Mesenchymal stem cell (in vitro differentiated cells and primary cell): ENCODE measurements at regions not wholly inside any gene's neighbourhood (a gene's known extent, or its start where the extent isn't known, plus 50 kb on each side); places are given as distances from the start of the nearest gene placed in this dataset.

Experiments used
- DNase-seq: peaks from one replicate; pipeline ENCODE4 v3.0.0-alpha.2; 2013
- H2AFZ ChIP-seq: one replicate; pipeline ENCODE4 v1.6.1; 2013; ENCODE audit warnings: low read depth, mild to moderate bottlenecking, control low read depth, inconsistent platforms, low read length, moderate library complexity
- H2AK5ac ChIP-seq: 2 replicates; pipeline ENCODE4 v1.6.1; 2013; ENCODE audit warnings: low read length, moderate library complexity, mild to moderate bottlenecking, inconsistent platforms; ENCODE audit not compliant: severe bottlenecking
- H2BK120ac ChIP-seq: one replicate; pipeline ENCODE4 v1.6.1; 2013; ENCODE audit warnings: low read depth, mild to moderate bottlenecking, inconsistent platforms, low read length, moderate library complexity
- H2BK12ac ChIP-seq, 2 experiments: one replicate each; pipeline ENCODE4 v1.6.1; 2013; ENCODE audit warnings: inconsistent platforms in 2 of 2, low read length in 2 of 2, mild to moderate bottlenecking in 2 of 2, moderate library complexity in 2 of 2, control low read depth in 1 of 2
- H2BK15ac ChIP-seq: one replicate; pipeline ENCODE4 v1.6.1; 2013; ENCODE audit warnings: mild to moderate bottlenecking, low read depth, inconsistent platforms; ENCODE audit not compliant: poor library complexity, severe bottlenecking
- H2BK5ac ChIP-seq: 2 replicates; pipeline ENCODE4 v1.6.1; 2013; ENCODE audit warnings: low read depth, mild to moderate bottlenecking, low read length, control low read depth, inconsistent platforms; ENCODE audit not compliant: poor library complexity, severe bottlenecking
- H3K14ac ChIP-seq, 2 experiments: one replicate each; pipeline ENCODE4 v1.6.1; 2013; ENCODE audit warnings: inconsistent platforms in 2 of 2, low read length in 2 of 2, control low read depth in 1 of 2, mild to moderate bottlenecking in 1 of 2, moderate library complexity in 1 of 2
- H3K18ac ChIP-seq, 2 experiments: one replicate each; pipeline ENCODE4 v1.6.1; 2013; ENCODE audit warnings: inconsistent platforms in 2 of 2, low read length in 2 of 2, control low read depth in 1 of 2, low read depth in 1 of 2, mild to moderate bottlenecking in 1 of 2
- H3K23ac ChIP-seq, 2 experiments: one replicate each; pipeline ENCODE4 v1.6.1; 2013; ENCODE audit warnings: inconsistent platforms in 2 of 2, low read length in 2 of 2, mild to moderate bottlenecking in 2 of 2, moderate library complexity in 2 of 2, control low read depth in 1 of 2
- H3K27ac ChIP-seq: 2 replicates; pipeline ENCODE4 v1.5.1; 2013; ENCODE audit warnings: mild to moderate bottlenecking, moderate library complexity, low read length, control low read depth, inconsistent platforms; ENCODE audit not compliant: poor library complexity, severe bottlenecking
- H3K27me3 ChIP-seq, 2 experiments: 2 replicates each; pipeline versions ENCODE4 v1.6.1 to v1.7.0; 2013; ENCODE audit warnings: low read length in 2 of 2, mild to moderate bottlenecking in 2 of 2, moderate library complexity in 2 of 2, control low read depth in 1 of 2, inconsistent platforms in 1 of 2; ENCODE audit not compliant: control insufficient read depth in 1 of 2, insufficient read depth in 1 of 2
- H3K36me3 ChIP-seq, 2 experiments: 2 replicates each; pipeline versions ENCODE4 v1.6.1 to v1.7.0; 2013; ENCODE audit warnings: low read length in 2 of 2, control low read depth in 1 of 2, inconsistent platforms in 1 of 2, low read depth in 1 of 2, mild to moderate bottlenecking in 1 of 2; ENCODE audit not compliant: insufficient read depth in 2 of 2, control insufficient read depth in 1 of 2
- H3K4ac ChIP-seq, 2 experiments: one replicate each; pipeline ENCODE4 v1.6.1; 2013; ENCODE audit warnings: inconsistent platforms in 2 of 2, low read length in 2 of 2, mild to moderate bottlenecking in 2 of 2, moderate library complexity in 2 of 2, control low read depth in 1 of 2, low read depth in 1 of 2
- H3K4me1 ChIP-seq: 2 replicates; pipeline ENCODE4 v1.6.1; 2013; ENCODE audit warnings: low read depth, low read length, control low read depth; ENCODE audit not compliant: control insufficient read depth, insufficient read depth
- H3K4me2 ChIP-seq: 2 replicates; pipeline ENCODE4 v1.6.1; 2013; ENCODE audit warnings: low read length, mild to moderate bottlenecking, inconsistent platforms; ENCODE audit not compliant: poor library complexity, severe bottlenecking
- H3K4me3 ChIP-seq, 2 experiments: 2 replicates each; pipeline versions ENCODE4 v1.5.1 to v1.7.0; 2013; ENCODE audit warnings: low read length in 2 of 2, mild to moderate bottlenecking in 2 of 2, control low read depth in 1 of 2, low read depth in 1 of 2; ENCODE audit not compliant: insufficient read depth in 1 of 2
- H3K79me1 ChIP-seq: replicated peaks from 2 replicates; pipeline ENCODE4 v1.6.1; 2013; ENCODE audit warnings: mild to moderate bottlenecking, control low read depth, low read length, inconsistent platforms; ENCODE audit not compliant: poor library complexity, severe bottlenecking
- H3K9ac ChIP-seq: 2 replicates; pipeline ENCODE4 v1.7.0; 2013; ENCODE audit warnings: mild to moderate bottlenecking, low read length, moderate library complexity
- H3K9me3 ChIP-seq: 2 replicates; pipeline ENCODE4 v1.7.0; 2013; ENCODE audit warnings: mild to moderate bottlenecking, low read length; ENCODE audit not compliant: control insufficient read depth
- H4K8ac ChIP-seq: one replicate; pipeline ENCODE4 v1.6.1; 2013; ENCODE audit warnings: inconsistent platforms, mild to moderate bottlenecking, low read length, moderate library complexity
- H4K91ac ChIP-seq: one replicate; pipeline ENCODE4 v1.6.1; 2013; ENCODE audit warnings: mild to moderate bottlenecking, low read length, inconsistent platforms
- WGBS: methylation state at CpG from one replicate; pipeline ENCODE4 v1.1.7; 2013; ENCODE audit warnings: mixed read lengths; 5-methylcytosine and 5-hydroxymethylcytosine counted together

GRCh38 chr1:112268408-112268807 is 127.6 kb upstream of the CTTNBP2NL start:
- no peak overlapping the region for H3K9ac ChIP-seq
- H3K27me3 ChIP-seq, result peaks cover 9 to 20% of the 10 kb centered on the region in 2 experiments
- H2BK120ac ChIP-seq, result no peak overlapping the region
- H3K4me2 ChIP-seq, result no peak overlapping the region
- H3K36me3 ChIP-seq, result no peaks in the 10 kb centered on the region
- no peaks in the 10 kb centered on the region for H3K9me3 ChIP-seq
- no peaks in the 10 kb centered on the region for H3K79me1 ChIP-seq
- peak overlapping the region in 1 of 2 experiments; percentile 59 for H2BK12ac ChIP-seq
- H3K18ac ChIP-seq, result peak overlapping the region in 1 of 2 experiments; percentile 64
- no peak overlapping the region for H2AFZ ChIP-seq
- peak overlapping the region; percentile 6 for H4K91ac ChIP-seq
- no peak overlapping the region for H2BK5ac ChIP-seq
- no peak overlapping the region for H2BK15ac ChIP-seq
- 71% methylated on average over 3 of the region's 3 CpGs for WGBS
- DNase-seq, result no peak
- H3K4me1 ChIP-seq, result no peaks in the 10 kb centered on the region
- H3K4me3 ChIP-seq, result no peak overlapping the region
- H2AK5ac ChIP-seq, result no peak overlapping the region
- H3K4ac ChIP-seq, result no peak overlapping the region
- H3K27ac ChIP-seq, result no peak overlapping the region
- peak overlapping the region; percentile 19 for H4K8ac ChIP-seq
- no peak overlapping the region for H3K23ac ChIP-seq
- no peak overlapping the region for H3K14ac ChIP-seq

DNA sequence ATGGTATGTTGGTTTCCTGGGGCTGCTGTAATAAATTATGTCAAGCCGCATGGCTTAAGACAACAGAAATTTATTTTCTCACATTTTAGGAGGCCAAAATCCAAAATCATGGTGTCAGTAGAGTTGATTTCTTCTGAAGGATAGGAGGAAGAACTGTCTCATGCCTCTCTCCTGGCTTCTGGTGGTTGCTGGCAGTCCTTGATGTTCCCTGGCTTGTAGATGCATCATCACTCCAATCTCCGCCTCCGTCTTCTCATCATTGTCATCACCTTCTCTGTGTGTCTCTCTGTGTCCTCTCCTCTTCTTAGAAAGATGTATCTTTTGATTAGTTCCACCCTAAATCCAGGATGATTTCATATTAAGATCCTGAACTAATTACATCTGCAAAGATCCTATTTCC is 124.7 kb upstream of the CTTNBP2NL start:
- WGBS, result 66% methylated on average over 3 of the region's 3 CpGs
- H3K4me3 ChIP-seq, result no peak overlapping the region

DNA sequence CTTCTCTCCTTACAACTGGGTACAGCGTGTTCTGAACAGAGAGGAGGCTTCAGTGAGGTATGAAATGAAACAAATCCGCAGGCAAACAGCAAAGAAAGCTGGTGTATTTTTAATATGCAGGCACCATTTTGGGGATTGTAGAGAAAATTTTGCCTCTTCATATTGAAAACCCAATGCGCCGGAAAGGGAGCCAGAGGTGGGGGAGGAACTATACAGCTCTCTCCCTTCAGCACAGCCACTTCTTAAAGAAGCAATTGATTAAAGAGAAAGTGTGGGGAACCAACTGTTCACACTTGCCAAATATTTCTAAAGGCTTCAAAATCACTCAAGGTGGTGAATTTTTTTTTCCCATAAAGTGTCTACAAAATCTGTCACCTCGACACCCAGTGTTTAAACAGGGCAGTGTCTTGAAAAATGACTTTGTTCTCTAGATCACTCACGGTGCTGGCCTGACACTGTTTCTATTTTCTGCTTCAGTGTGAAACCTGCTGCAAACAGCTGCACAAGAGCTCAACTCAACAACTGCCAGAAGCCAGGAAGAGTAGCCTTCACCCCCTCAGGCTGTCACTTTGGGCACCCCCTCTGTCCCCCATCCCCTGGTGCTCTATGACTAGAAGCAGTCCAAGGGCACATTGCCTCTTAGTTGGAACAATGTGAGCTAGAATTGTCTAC is 123.8 kb upstream of the CTTNBP2NL start:
- Histone ChIP-seq H3K4me1 (no peaks in the 10 kb centered on the region), H2BK120ac (no peak overlapping the region), H2BK12ac (no peak overlapping the region), H3K23ac (no peak overlapping the region), H3K27ac (no peak overlapping the region), H3K27me3 (peaks cover 4 to 22% of the 10 kb centered on the region in 2 experiments), H2AK5ac (no peak overlapping the region), H3K9ac (no peak overlapping the region), H3K4me2 (no peak overlapping the region), H2AFZ (no peak overlapping the region), H2BK15ac (no peak overlapping the region), H3K36me3 (no peaks in the 10 kb centered on the region), H3K9me3 (peaks cover 6% of the 10 kb centered on the region), H3K18ac (no peak overlapping the region), H2BK5ac (no peak overlapping the region), H3K14ac (peak overlapping the region in 1 of 2 experiments; percentile 15), H3K79me1 (no peaks in the 10 kb centered on the region), H3K4ac (no peak overlapping the region), H3K4me3 (no peak overlapping the region), H4K8ac (no peak overlapping the region), H4K91ac (no peak overlapping the region)
- WGBS, result 46% methylated on average over 5 of the region's 6 CpGs
- DNase-seq, result no peak

More for the DNA sequence above, 124.7 kb upstream of the CTTNBP2NL start:
- Histone ChIP-seq H2BK120ac (no peak overlapping the region), H3K4me2 (no peak overlapping the region), H3K9ac (no peak overlapping the region), H4K8ac (no peak overlapping the region), H2BK15ac (no peak overlapping the region), H2BK12ac (no peak overlapping the region), H3K18ac (no peak overlapping the region), H3K27ac (no peak overlapping the region), H3K79me1 (no peaks in the 10 kb centered on the region), H2AK5ac (no peak overlapping the region), H4K91ac (no peak overlapping the region), H2BK5ac (no peak overlapping the region), H2AFZ (no peak overlapping the region), H3K14ac (no peak overlapping the region), H3K9me3 (peaks cover 6% of the 10 kb centered on the region), H3K36me3 (no peaks in the 10 kb centered on the region), H3K4me1 (no peaks in the 10 kb centered on the region), H3K4ac (no peak overlapping the region), H3K27me3 (peaks cover 4 to 22% of the 10 kb centered on the region in 2 experiments), H3K23ac (no peak overlapping the region)
- DNase-seq, result no peak

GRCh38 chr1:112284796-112285195 is 111.2 kb upstream of the CTTNBP2NL start:
- WGBS, result 68% methylated on average over 2 of the region's 2 CpGs
- Histone ChIP-seq H4K8ac (no peak overlapping the region), H3K18ac (no peak overlapping the region), H3K4ac (no peak overlapping the region), H3K23ac (no peak overlapping the region), H3K27me3 (peaks cover 5% of the 10 kb centered on the region in 2 experiments), H4K91ac (no peak overlapping the region), H3K4me3 (no peak overlapping the region), H3K9ac (no peak overlapping the region), H2AFZ (no peak overlapping the region), H3K4me1 (no peaks in the 10 kb centered on the region), H3K14ac (no peak overlapping the region), H2AK5ac (no peak overlapping the region), H2BK5ac (no peak overlapping the region), H3K27ac (no peak overlapping the region), H3K36me3 (no peaks in the 10 kb centered on the region), H3K4me2 (no peak overlapping the region), H2BK12ac (no peak overlapping the region), H2BK120ac (no peak overlapping the region), H3K79me1 (no peaks in the 10 kb centered on the region), H3K9me3 (no peaks in the 10 kb centered on the region), H2BK15ac (no peak overlapping the region)
- no peak for DNase-seq
